ENCODE measurements at regions not wholly inside any gene's neighbourhood (a gene's known extent, or its start where the extent isn't known, plus 50 kb on each side); places are given as distances from the start of the nearest gene placed in this dataset.
A peak's percentile ranks its signal among the peaks of the same experiment; 100 is the strongest.

DNA sequence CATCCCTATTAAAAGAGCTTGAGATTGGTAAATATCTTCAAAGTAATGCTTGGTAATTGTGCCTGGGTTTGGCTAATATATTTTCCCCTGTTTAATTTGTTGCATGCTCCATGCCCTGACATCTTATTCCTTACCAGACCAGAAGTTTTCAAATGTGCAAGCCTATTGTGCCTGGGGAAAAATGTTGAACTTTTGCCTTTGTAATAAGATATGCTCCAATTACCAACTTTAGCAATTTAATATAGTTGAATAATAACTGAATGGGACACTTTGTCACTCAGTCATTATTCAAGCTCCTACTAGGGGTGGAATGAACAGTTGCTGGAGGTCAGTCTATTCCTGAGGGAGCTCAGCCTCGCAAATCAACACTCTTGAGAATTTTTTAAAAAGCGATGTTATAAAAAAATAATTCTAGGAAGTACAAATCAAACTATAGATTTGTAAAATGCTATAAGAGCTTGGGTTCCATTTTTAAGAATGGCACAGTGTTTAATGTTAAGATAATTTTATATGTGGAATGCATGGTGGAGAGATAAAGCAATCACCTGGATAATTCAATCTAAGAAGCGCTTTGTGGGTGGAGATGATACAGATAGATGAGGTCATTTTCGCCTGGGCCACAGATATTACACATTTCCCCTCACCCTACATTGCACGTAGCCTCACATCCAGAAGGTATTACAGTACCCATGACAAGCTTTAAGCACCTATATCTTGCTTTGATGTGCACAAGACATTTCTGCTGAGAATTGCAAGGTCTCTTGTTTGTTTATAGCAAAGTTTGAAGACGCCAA, 231.8 kb downstream of the PIK3R1 start:
- Mint-ChIP-seq H3K9me3 (peaks cover 0 to 3% of the 10 kb centered on the region in 2 donors), H3K36me3 (no peaks in the 10 kb centered on the region), H3K27ac (no peak overlapping the region)
- DNase-seq (ENCODE audit: low spot score in 2 of 2) (no peak), ATAC-seq (no peak)

DNA sequence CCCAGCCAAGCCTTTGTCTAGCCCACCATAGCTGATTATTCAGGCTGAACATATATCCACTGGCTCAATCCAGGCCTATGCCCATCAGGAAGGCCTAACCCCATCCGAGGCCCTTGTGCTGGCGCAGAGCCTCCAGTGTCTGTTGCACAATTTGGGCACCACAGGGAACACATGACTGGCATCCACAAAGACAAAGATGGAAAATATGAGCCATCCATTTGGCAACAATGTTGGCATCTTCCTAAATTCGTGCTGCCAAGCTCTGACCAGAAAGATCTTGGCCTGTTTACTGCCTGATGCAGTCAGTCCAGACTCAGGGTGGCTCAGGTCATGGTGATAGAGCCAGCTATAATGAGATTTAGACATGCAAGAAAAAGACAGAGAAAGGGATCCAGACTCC, 233.8 kb downstream of the PIK3R1 start:
- H3K27ac Mint-ChIP-seq: peak overlapping the region in 1 of 2 donors; percentile 0
- H3K9me3 Mint-ChIP-seq: peaks cover 0 to 3% of the 10 kb centered on the region in 2 donors
- no peak for DNase-seq (ENCODE audit: low spot score in 2 of 2)
- ATAC-seq: no peak
- no peaks in the 10 kb centered on the region for H3K36me3 Mint-ChIP-seq

DNA sequence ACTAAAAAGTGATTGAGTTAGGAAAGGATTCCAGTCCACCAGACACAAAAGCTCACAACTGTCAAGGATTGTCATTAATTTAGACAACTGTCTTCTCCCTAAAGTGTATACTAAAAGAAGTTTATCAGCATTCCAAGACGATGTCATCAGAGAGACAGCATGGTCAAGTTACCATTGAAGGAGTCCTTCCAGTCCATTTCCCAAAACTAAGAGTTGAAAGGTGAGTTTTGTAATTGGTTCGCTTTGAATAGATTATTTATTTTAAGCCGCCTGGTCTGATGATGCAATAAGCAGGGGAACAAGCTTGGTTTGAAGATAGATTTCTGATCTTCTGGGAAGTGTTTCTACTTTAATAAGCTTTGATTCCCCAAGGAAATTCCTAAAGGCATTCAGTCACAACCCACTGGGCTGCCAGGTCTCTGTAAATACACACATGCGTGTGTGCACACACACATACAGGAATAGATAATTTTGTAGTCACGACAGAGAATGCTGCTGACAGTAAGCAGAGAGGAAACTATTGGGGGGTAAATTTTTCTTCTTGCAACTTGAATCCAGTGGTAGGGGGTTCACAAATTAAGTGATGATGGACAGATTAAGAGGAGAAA, 234.8 kb downstream of the PIK3R1 start:
- DNase-seq (ENCODE audit: low spot score in 2 of 2) (no peak), ATAC-seq (no peak)
- Mint-ChIP-seq H3K36me3 (peaks cover 0 to 4% of the 10 kb centered on the region in 2 donors), H3K27ac (no peak overlapping the region), H3K9me3 (peaks cover 0 to 3% of the 10 kb centered on the region in 2 donors)

DNA sequence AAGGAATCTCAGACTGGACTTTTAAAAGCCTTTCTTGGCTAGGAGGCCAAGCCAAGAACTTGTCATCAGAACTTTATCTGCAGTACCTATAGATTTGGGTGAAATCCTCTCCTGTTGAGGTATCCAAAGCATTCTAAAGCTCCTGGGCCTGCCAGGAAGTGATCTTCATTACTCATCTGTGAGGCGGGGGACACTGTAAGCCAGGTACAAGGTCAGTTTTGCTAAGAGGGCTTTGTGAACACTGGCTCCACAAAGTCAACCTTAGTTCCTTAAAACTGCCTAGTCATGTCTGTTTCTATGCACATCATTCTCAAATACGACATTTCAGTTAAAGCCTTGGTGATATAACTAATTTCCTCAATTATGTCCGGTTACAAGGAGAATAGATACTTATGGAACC, 236.7 kb downstream of the PIK3R1 start:
- peaks cover 0 to 3% of the 10 kb centered on the region in 2 donors for H3K9me3 Mint-ChIP-seq
- no peak for ATAC-seq
- peaks cover 0 to 4% of the 10 kb centered on the region in 2 donors for H3K36me3 Mint-ChIP-seq
- DNase-seq (ENCODE audit: low spot score in 2 of 2): no peak
- no peak overlapping the region for H3K27ac Mint-ChIP-seq

DNA sequence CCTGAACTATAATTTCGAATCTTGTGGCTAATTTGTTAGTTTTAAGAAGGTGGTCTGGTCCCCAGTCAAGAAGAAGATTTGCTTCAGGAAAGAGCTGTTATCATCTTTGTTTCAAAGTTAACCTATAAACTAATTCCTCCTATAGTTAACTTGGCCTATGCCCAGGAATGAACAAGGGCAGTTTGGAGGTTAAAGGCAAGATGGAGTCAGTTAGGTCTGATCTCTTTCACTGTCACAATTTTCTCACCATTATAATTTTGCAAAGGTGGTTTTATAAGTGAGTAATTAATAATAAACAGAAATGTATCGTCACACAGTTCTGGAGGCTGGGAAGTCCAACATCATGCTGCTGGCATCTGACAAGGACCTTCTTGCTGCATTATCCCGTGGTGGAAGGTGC, 238.6 kb downstream of the PIK3R1 start:
- H3K9me3 Mint-ChIP-seq: no peaks in the 10 kb centered on the region
- no peak overlapping the region for H3K27ac Mint-ChIP-seq
- H3K36me3 Mint-ChIP-seq: peaks cover 0 to 4% of the 10 kb centered on the region in 2 donors
- DNase-seq (ENCODE audit: low spot score in 2 of 2): no peak
- no peak for ATAC-seq

DNA sequence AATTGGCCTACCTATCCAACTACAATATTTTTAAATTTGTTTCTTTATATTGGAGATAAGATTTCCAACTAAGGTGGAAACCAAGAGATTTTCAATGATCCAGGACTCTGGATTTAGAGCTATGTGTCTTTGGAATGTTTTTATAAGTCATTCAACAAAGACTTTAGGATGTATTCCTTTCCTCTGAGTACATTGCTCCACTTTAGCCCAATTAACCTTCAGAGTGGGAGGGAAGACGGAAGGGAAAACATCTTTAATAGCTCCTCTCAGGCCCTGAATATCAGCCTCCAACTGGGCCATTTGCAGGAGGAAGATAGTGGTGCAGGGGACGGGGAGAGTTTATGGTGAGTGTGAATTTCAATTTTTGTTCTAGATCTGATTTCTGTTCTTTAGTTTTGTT, 239.2 kb downstream of the PIK3R1 start:
- no peak for ATAC-seq
- H3K27ac Mint-ChIP-seq: no peak overlapping the region
- H3K36me3 Mint-ChIP-seq: peaks cover 0 to 4% of the 10 kb centered on the region in 2 donors
- no peak for DNase-seq (ENCODE audit: low spot score in 2 of 2)
- no peaks in the 10 kb centered on the region for H3K9me3 Mint-ChIP-seq

DNA sequence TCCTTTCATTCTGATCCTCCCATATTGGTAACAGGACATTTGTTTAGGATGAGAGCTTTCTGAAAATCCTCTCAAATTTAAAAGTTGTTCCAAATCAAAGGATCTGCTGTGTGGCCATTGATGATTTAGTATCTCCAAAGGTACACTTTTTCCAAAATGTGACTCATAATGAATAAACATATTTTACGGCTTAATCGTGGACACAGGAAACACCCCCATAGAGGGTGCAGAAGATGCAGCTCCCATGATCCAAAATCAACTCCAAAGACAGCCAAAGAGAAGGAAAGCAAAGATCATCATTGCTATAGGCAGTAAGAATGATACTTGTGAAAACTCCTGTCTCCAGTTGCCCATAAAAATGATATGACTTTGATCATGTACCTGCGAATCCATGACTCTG, 239.7 kb downstream of the PIK3R1 start:
- H3K27ac Mint-ChIP-seq: no peak overlapping the region

DNA sequence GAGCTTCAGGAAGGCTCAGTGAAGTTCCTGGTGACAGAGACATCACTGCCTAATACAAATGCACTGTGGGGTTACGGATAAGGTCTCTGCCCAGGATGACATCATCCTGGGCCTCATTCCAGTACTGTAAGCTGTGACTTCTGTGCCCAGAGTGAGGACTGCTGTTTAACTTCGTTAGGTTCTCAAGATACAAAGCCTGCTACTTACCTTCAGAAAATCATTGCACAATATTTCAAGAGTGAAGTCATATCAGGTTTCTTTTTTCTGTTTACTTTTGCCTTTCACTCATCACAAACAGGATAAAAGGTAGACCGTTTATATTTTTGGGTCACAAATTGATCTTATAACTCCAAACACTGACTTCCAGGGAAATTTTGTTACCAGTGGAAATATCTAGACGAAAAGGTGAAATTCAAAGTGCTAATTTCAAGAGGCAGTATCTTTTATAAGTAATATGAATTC, 241.2 kb downstream of the PIK3R1 start:
- ATAC-seq: no peak
- Mint-ChIP-seq H3K36me3 (peaks cover 0 to 4% of the 10 kb centered on the region in 2 donors), H3K9me3 (no peaks in the 10 kb centered on the region), H3K27ac (no peak overlapping the region)
- DNase-seq (ENCODE audit: low spot score in 2 of 2): no peak

More for the DNA sequence above, 239.7 kb downstream of the PIK3R1 start:
- peaks cover 0 to 4% of the 10 kb centered on the region in 2 donors for H3K36me3 Mint-ChIP-seq
- DNase-seq (ENCODE audit: low spot score in 2 of 2) (no peak), ATAC-seq (no peak)
- no peaks in the 10 kb centered on the region for H3K9me3 Mint-ChIP-seq

DNA sequence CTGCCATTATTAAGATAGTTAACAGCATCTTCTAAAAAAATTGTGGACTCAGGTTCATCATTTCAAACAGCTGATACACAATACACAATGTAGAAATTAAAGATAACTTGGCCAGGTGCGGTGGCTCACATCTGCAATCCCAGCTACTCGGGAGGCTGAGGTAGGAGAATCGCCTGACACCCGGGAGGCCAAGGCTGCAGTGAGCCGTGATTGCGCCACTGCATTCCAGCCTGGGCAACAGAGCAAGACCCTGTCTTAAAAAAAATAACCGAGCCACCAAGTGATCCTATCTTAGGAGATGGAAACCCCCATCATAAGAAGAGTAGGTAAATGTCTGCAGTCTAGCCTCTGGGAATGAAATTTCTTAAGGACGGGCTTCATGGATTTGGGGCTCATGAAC, 241.7 kb downstream of the PIK3R1 start:
- Mint-ChIP-seq H3K36me3 (peaks cover 0 to 4% of the 10 kb centered on the region in 2 donors), H3K9me3 (no peaks in the 10 kb centered on the region), H3K27ac (no peak overlapping the region)
- no peak for DNase-seq (ENCODE audit: low spot score in 2 of 2)
- no peak for ATAC-seq

DNA sequence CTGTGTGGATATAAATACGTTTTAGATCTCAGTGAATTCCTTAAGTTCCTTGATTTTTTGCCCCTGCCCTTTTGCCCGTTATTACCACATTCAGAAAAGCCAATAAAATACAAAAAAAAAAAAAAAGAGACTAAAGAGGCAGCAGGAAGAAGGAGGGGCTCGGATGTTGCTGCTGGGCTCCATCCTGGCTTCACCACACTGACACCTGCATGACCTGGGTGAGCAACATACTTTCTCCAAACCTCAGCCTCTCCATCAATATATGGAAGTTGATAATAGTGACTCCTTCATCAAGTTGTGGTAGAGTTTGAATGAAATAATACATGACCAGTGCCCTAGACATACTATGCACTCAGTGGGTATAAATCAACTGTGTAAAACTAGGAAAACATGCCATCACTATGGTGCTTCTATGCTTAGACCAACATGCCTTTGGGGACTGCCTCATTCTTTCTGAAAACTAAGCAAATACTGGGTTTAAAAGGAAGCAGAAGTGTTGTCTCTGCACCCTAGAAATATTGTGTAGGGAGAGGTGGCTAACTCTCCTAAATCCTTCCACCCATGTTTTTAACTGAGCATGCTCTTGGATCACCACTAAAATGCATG, 243.0 kb downstream of the PIK3R1 start:
- H3K9me3 Mint-ChIP-seq: no peaks in the 10 kb centered on the region
- ATAC-seq: peak in 1 of 2 donors; percentile 37
- no peak overlapping the region for H3K27ac Mint-ChIP-seq
- H3K36me3 Mint-ChIP-seq: peaks cover 0 to 4% of the 10 kb centered on the region in 2 donors
- DNase-seq (ENCODE audit: low spot score in 2 of 2): no peak

DNA sequence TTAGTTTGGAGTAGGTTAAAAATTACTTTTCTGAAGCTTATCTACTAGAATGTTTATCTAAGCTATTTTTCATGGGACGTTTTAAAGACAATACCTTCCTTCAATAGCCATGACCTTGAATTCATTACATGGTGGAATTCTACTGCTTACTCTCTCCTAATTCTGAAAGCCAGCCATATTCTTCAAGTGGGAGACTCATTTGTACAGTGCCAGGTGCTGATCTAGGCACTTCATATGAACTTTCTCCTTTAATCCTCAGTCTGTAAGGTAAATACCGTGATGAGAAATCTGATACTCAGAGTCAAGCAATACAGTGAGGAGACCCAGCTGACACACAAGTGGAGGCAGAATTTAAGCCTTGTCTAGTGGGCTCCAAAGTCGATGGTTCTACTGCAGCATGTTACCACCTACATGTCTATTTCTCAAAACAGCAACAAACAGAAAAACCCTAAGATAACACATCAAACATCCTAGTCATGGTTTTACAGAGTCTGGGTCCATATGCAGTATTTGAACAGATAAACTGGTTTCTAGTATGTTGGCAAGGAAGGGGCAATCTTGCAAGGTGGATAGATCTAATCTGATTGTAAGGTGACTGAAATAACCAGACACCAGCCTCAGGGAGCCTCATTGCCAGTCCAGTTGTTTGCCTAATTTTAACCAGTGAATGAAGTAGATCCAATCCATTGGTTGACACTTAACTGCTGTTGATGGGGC, 243.7 kb downstream of the PIK3R1 start:
- DNase-seq (ENCODE audit: low spot score in 2 of 2): no peak
- Mint-ChIP-seq H3K36me3 (peaks cover 0 to 4% of the 10 kb centered on the region in 2 donors), H3K27ac (no peak overlapping the region), H3K9me3 (no peaks in the 10 kb centered on the region)
- no peak for ATAC-seq

DNA sequence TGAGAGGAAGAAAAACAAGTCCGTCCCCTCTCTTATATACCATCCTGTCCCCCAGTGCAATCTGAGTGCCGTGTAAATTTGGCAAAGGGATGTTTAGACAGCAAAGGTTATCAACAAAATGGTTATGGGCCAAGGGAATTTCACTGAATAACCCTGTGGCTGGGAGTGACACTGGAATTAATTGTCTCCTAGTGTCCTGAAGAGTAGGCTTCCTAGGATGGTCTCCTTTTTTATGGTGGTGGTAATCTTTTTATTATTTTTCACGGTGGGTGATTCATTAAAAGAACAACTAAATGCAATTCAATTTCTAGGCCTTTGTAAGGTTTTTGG, 244.2 kb downstream of the PIK3R1 start:
- ATAC-seq: no peak
- Mint-ChIP-seq H3K27ac (no peak overlapping the region), H3K9me3 (no peaks in the 10 kb centered on the region), H3K36me3 (peaks cover 0 to 4% of the 10 kb centered on the region in 2 donors)
- DNase-seq (ENCODE audit: low spot score in 2 of 2): no peak

DNA sequence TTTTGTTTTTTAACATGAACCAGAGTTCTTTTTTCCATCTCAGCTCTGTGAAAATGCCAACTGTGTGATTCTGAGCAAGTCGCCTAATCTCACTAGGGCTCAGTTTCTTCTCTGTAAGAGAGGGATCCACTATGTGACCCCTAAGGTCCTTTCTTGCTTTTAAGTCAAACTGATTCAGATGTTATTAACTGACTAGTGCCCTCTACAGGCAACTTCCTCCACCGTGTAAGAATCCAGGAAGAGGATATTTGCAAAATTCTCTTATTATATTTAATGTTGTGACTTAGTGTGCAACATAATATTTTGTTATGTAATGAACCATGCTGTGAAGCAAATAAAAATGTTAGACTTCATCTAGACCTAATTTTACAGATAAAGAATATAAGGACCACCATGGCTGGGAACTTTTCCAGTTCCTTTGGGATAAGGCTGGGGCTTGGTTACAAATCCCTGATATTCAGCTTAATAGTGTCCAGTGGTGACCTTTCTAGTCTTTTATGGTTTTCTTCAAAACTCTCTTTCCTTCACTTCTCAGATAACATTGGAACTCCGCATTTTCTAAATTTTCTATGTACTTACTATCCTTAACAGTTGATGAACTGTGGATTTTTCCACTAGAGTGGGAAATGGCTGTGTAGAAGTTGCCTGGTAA, 244.7 kb downstream of the PIK3R1 start:
- Mint-ChIP-seq H3K36me3 (peaks cover 0 to 1% of the 10 kb centered on the region in 2 donors), H3K27ac (no peak overlapping the region), H3K9me3 (no peaks in the 10 kb centered on the region)
- peak in 1 of 2 donors; percentile 37 for DNase-seq (ENCODE audit: low spot score in 2 of 2)
- no peak for ATAC-seq

DNA sequence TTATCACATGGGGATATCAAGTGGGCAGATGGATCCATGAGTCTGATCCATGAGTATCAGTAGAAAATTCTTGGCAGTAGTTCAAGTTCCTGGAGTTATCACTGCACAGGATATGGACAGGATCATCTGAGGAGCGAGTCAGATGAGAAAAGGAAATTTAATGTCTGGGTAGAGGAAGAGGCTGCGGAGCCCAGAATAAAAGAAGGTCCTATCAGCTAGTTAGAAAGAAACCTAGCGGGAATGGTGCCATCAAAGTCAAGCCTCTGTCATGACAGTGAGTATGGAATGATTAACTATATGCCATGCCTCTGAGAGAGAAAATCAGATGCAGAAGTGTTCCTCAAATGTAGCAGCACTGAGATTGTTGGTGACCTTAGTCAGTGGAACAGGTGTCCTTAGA, 248.1 kb downstream of the PIK3R1 start:
- Mint-ChIP-seq H3K9me3 (no peaks in the 10 kb centered on the region), H3K27ac (no peak overlapping the region), H3K36me3 (no peaks in the 10 kb centered on the region)
- ATAC-seq (no peak), DNase-seq (ENCODE audit: low spot score in 2 of 2) (no peak)

DNA sequence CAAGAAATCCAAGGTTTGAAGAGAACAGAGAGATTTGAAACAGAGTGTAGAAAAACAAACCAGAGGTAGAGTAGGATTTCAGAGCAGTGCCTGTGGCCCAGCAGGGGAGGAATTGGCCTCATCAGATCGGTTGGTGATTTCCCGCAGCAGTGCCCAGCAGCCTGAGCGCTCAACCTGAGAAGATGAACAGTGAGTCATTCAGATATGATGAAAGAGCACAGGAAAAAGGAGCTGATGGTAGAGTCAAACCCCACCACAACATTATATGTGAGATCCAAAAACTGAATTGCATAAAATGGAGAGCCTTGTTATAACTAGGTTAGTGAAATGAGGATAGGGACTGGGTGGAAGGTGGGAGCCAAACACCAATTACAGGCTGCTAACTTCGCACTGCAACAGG, 248.9 kb downstream of the PIK3R1 start:
- H3K9me3 Mint-ChIP-seq: no peaks in the 10 kb centered on the region
- ATAC-seq (peak; percentile 97 to 98), DNase-seq (ENCODE audit: low spot score in 2 of 2) (peak; percentile 54 to 69)
- no peak overlapping the region for H3K27ac Mint-ChIP-seq
- H3K36me3 Mint-ChIP-seq: no peaks in the 10 kb centered on the region

DNA sequence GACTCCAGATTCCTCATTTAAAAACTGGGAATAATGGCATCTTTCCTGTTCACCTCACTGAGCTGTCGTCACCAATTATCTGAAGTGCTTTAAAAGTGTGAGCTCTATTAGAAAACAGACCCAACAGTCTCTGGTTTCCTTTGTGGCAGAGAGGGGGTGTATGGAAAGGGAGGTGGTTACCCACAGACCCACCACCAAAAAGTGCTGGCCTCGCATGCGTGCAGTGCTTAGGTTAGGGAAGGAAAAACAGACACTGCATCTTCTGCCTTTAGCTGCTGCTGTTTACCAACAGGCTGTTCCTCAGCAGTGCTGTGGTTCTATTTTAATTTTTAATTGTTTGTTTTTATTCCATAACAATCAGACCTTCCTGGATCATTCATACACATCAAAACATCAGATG, 249.6 kb downstream of the PIK3R1 start:
- Mint-ChIP-seq H3K9me3 (no peaks in the 10 kb centered on the region), H3K27ac (no peak overlapping the region), H3K36me3 (no peaks in the 10 kb centered on the region)
- DNase-seq (ENCODE audit: low spot score in 2 of 2): peak in 1 of 2 donors; percentile 26
- peak; percentile 36 to 39 for ATAC-seq

Data from activated naive CD4-positive, alpha-beta T cell treated with anti-CD3 and anti-CD28 coated beads, Interleukin-2, amount 50 U/mL, for 72 hours (primary cell).